Endothelial cell (in vitro differentiated cells): ENCODE measurements at regions not wholly inside any gene's neighbourhood (a gene's known extent, or its start where the extent isn't known, plus 50 kb on each side); places are given as distances from the start of the nearest gene placed in this dataset.

Experiments
- DNase-seq: peaks from one replicate; pipeline ENCODE4 v3.0.0; 2021; ENCODE audit warnings: low spot score
- H3K27ac Mint-ChIP-seq: one replicate; pipeline ENCODE4 v1.8.0; 2021; ENCODE audit warnings: mixed read lengths, inconsistent platforms; ENCODE audit not compliant: unreplicated experiment
- H3K27me3 Mint-ChIP-seq: one replicate; pipeline ENCODE4 v1.8.0; 2021; ENCODE audit warnings: mild to moderate bottlenecking, moderate library complexity, mixed read lengths, inconsistent platforms; ENCODE audit not compliant: unreplicated experiment
- H3K36me3 Mint-ChIP-seq: one replicate; pipeline ENCODE4 v1.8.0; 2021; ENCODE audit warnings: mild to moderate bottlenecking, low read depth, mixed read lengths, inconsistent platforms; ENCODE audit not compliant: unreplicated experiment
- H3K4me1 Mint-ChIP-seq: one replicate; pipeline ENCODE4 v1.8.0; 2021; ENCODE audit warnings: mild to moderate bottlenecking, mixed read lengths, inconsistent platforms; ENCODE audit not compliant: unreplicated experiment
- H3K4me3 Mint-ChIP-seq: one replicate; pipeline ENCODE4 v1.8.0; 2021; ENCODE audit warnings: mild to moderate bottlenecking, mixed read lengths, inconsistent platforms; ENCODE audit not compliant: unreplicated experiment
- H3K9me3 Mint-ChIP-seq: one replicate; pipeline ENCODE4 v1.8.0; 2021; ENCODE audit warnings: mixed read lengths, inconsistent platforms; ENCODE audit not compliant: unreplicated experiment
- CTCF ChIP-seq: fragments of 200-600 bp; sonication (generic); IDR thresholded peaks from one replicate; pipeline ENCODE4 v1.5.0; 2021; ENCODE audit warnings: antibody characterized with exemption; ENCODE audit not compliant: unreplicated experiment

- DNase-seq = no peak
- Mint-ChIP-seq H3K27ac (no peak overlapping the region), H3K4me3 (no peak overlapping the region), H3K9me3 (no peaks in the 10 kb centered on the region), H3K27me3 (peaks cover 1% of the 10 kb centered on the region), H3K36me3 (no peaks in the 10 kb centered on the region), H3K4me1 (peaks cover 9% of the 10 kb centered on the region)
- no peak for TF ChIP-seq CTCF
Measured at GRCh38 chr13:40016953-40017660, 361.6 kb downstream of the COG6 start.

- Mint-ChIP-seq H3K9me3 (no peaks in the 10 kb centered on the region), H3K4me1 (peaks cover 9% of the 10 kb centered on the region), H3K4me3 (no peak overlapping the region), H3K27me3 (peaks cover 1% of the 10 kb centered on the region), H3K36me3 (no peaks in the 10 kb centered on the region), H3K27ac (no peak overlapping the region)
- no peak for DNase-seq
- no peak for TF ChIP-seq CTCF
Measured at GRCh38 chr13:40017662-40018262, 362.3 kb downstream of the COG6 start.

GRCh38 chr13:40023595-40024203 is 368.2 kb downstream of the COG6 start:
- H3K4me3 Mint-ChIP-seq = no peak overlapping the region
- H3K9me3 Mint-ChIP-seq = no peaks in the 10 kb centered on the region
- H3K27me3 Mint-ChIP-seq = peaks cover 1% of the 10 kb centered on the region
- H3K4me1 Mint-ChIP-seq = peaks cover 3% of the 10 kb centered on the region
- no peak for DNase-seq
- H3K36me3 Mint-ChIP-seq = no peaks in the 10 kb centered on the region
- H3K27ac Mint-ChIP-seq = no peak overlapping the region
- no peak for TF ChIP-seq CTCF

- Mint-ChIP-seq H3K27ac (no peak overlapping the region), H3K4me1 (no peaks in the 10 kb centered on the region), H3K9me3 (no peaks in the 10 kb centered on the region), H3K27me3 (peaks cover 1% of the 10 kb centered on the region), H3K4me3 (no peak overlapping the region), H3K36me3 (no peaks in the 10 kb centered on the region)
- no peak for DNase-seq
- no peak for TF ChIP-seq CTCF
Measured at GRCh38 chr13:40024204-40024966, 368.9 kb downstream of the COG6 start.
